Trophoblast cell (in vitro differentiated cells and primary cell): ENCODE measurements at regions not wholly inside any gene's neighbourhood (a gene's known extent, or its start where the extent isn't known, plus 50 kb on each side); places are given as distances from the start of the nearest gene placed in this dataset.

Experiments
- DNase-seq, 2 donors: peaks; one replicate each; pipeline ENCODE4 v3.0.0-alpha.2; 2016
- H2AFZ ChIP-seq: 2 replicates; pipeline ENCODE4 v1.6.1; 2013; ENCODE audit warnings: low read length, moderate library complexity, mild to moderate bottlenecking; ENCODE audit not compliant: insufficient read depth, poor library complexity
- H2AK5ac ChIP-seq: 2 replicates; pipeline ENCODE4 v1.6.1; 2013; ENCODE audit warnings: mild to moderate bottlenecking, low read length
- H2BK120ac ChIP-seq: 2 replicates; pipeline ENCODE4 v1.6.1; 2013; ENCODE audit warnings: low read length, mild to moderate bottlenecking, moderate library complexity; ENCODE audit not compliant: insufficient read depth, poor library complexity
- H2BK12ac ChIP-seq: 2 replicates; pipeline ENCODE4 v1.6.1; 2013; ENCODE audit warnings: mild to moderate bottlenecking, low read length, moderate library complexity
- H2BK5ac ChIP-seq: 2 replicates; pipeline ENCODE4 v1.6.1; 2013; ENCODE audit warnings: low read length, low read depth, moderate library complexity, mild to moderate bottlenecking; ENCODE audit not compliant: poor library complexity
- H3K14ac ChIP-seq: 2 replicates; pipeline ENCODE4 v1.6.1; 2013; ENCODE audit warnings: mild to moderate bottlenecking, low read length
- H3K18ac ChIP-seq: 2 replicates; pipeline ENCODE4 v1.6.1; 2013; ENCODE audit warnings: mild to moderate bottlenecking, low read length
- H3K23ac ChIP-seq: 2 replicates; pipeline ENCODE4 v1.6.1; 2013; ENCODE audit warnings: low read length
- H3K27ac ChIP-seq: 2 replicates; pipeline ENCODE4 v1.5.1; 2013; ENCODE audit warnings: low read depth, mild to moderate bottlenecking, inconsistent platforms, low read length, moderate library complexity
- H3K27me3 ChIP-seq: 2 replicates; pipeline ENCODE4 v1.6.1; 2013; ENCODE audit warnings: inconsistent platforms, mild to moderate bottlenecking, low read length, moderate library complexity; ENCODE audit not compliant: insufficient read depth
- H3K36me3 ChIP-seq, 2 experiments: 1 replicate in 1 of 2; 2 replicates in 1 of 2; pipeline ENCODE4 v1.6.1; 2013; ENCODE audit warnings: low read length in 2 of 2, mild to moderate bottlenecking in 2 of 2, moderate library complexity in 1 of 2; ENCODE audit not compliant: insufficient read depth in 2 of 2, control insufficient read depth in 1 of 2
- H3K4ac ChIP-seq: 2 replicates; pipeline ENCODE4 v1.6.1; 2013; ENCODE audit warnings: low read depth, mild to moderate bottlenecking, low read length, moderate library complexity
- H3K4me1 ChIP-seq, 2 experiments: 1 replicate in 1 of 2; 2 replicates in 1 of 2; pipeline ENCODE4 v1.6.1; 2013; ENCODE audit warnings: low read length in 2 of 2, mild to moderate bottlenecking in 2 of 2, moderate library complexity in 1 of 2; ENCODE audit not compliant: insufficient read depth in 2 of 2, control insufficient read depth in 1 of 2
- H3K4me2 ChIP-seq: 2 replicates; pipeline ENCODE4 v1.6.1; 2013; ENCODE audit warnings: inconsistent platforms, mild to moderate bottlenecking, low read length, moderate library complexity
- H3K4me3 ChIP-seq: 2 replicates; pipeline ENCODE4 v1.5.1; 2013; ENCODE audit warnings: mild to moderate bottlenecking, low read depth, low read length, inconsistent platforms
- H3K79me1 ChIP-seq: one replicate; pipeline ENCODE4 v1.6.1; 2013; ENCODE audit warnings: low read length
- H3K79me2 ChIP-seq: 2 replicates; pipeline ENCODE4 v1.6.1; 2013; ENCODE audit warnings: low read length, mild to moderate bottlenecking; ENCODE audit not compliant: control insufficient read depth, insufficient read depth, poor library complexity
- H3K9ac ChIP-seq: 2 replicates; pipeline ENCODE4 v1.6.1; 2013; ENCODE audit warnings: mild to moderate bottlenecking, low read length
- H3K9me3 ChIP-seq: 2 replicates; pipeline ENCODE4 v1.6.1; 2013; ENCODE audit warnings: low read depth, mild to moderate bottlenecking, control low read depth, inconsistent platforms, low read length; ENCODE audit not compliant: insufficient read depth
- H4K12ac ChIP-seq: 2 replicates; pipeline ENCODE4 v1.6.1; 2013; ENCODE audit warnings: low read depth, mild to moderate bottlenecking, low read length, moderate library complexity
- H4K8ac ChIP-seq: 2 replicates; pipeline ENCODE4 v1.6.1; 2013; ENCODE audit warnings: low read depth, mild to moderate bottlenecking, low read length, moderate library complexity
- H4K91ac ChIP-seq: one replicate; pipeline ENCODE4 v1.6.1; 2013; ENCODE audit warnings: low read depth, mild to moderate bottlenecking, low read length, moderate library complexity
- WGBS: extraction: QIAGEN DNeasy Blood & Tissue Kit; methylation state at CpG from one replicate; pipeline ENCODE4 v1.1.7; 2013; ENCODE audit warnings: missing lambda C conversion rate; ENCODE audit not compliant: insufficient read length, insufficient coverage; ENCODE audit errors: extremely low coverage; 5-methylcytosine and 5-hydroxymethylcytosine counted together

- DNase-seq = peak in 1 of 2 donors; percentile 62
- no peak overlapping the region for H2BK120ac ChIP-seq
- no peaks in the 10 kb centered on the region for H3K9me3 ChIP-seq
- H3K9ac ChIP-seq = no peak overlapping the region
- no peak overlapping the region for H2BK5ac ChIP-seq
- no peak overlapping the region for H3K23ac ChIP-seq
- no peak overlapping the region for H2BK12ac ChIP-seq
- no peak overlapping the region for H3K14ac ChIP-seq
- H3K4me2 ChIP-seq = no peak overlapping the region
- no peaks in the 10 kb centered on the region for H3K36me3 ChIP-seq
- H4K91ac ChIP-seq = no peak overlapping the region
- H2AFZ ChIP-seq = no peak overlapping the region
- peaks cover 0 to 8% of the 10 kb centered on the region in 2 experiments for H3K4me1 ChIP-seq
- no CpG with 5 or more reads among the region's 6 CpGs for WGBS
- H3K79me1 ChIP-seq = peaks cover 5% of the 10 kb centered on the region
- H4K12ac ChIP-seq = no peak overlapping the region
- peaks cover 3% of the 10 kb centered on the region for H3K79me2 ChIP-seq
- no peak overlapping the region for H3K27ac ChIP-seq
- H3K4me3 ChIP-seq = no peak overlapping the region
- H3K18ac ChIP-seq = no peak overlapping the region
- no peak overlapping the region for H2AK5ac ChIP-seq
- no peak overlapping the region for H4K8ac ChIP-seq
- no peak overlapping the region for H3K4ac ChIP-seq
- H3K27me3 ChIP-seq = no peaks in the 10 kb centered on the region
Observed at GRCh38 chr14:89620436-89620835, 203.4 kb upstream of the FOXN3 start.

GRCh38 chr14:89619596-89619995, 202.6 kb upstream of the FOXN3 start:
- no peaks in the 10 kb centered on the region for H3K27me3 ChIP-seq
- DNase-seq = no peak
- H3K4ac ChIP-seq = no peak overlapping the region
- H3K79me2 ChIP-seq = peaks cover 4% of the 10 kb centered on the region
- peaks cover 0 to 8% of the 10 kb centered on the region in 2 experiments for H3K4me1 ChIP-seq
- H3K4me2 ChIP-seq = peak overlapping the region; percentile 68
- no peak overlapping the region for H2BK5ac ChIP-seq
- H2BK120ac ChIP-seq = no peak overlapping the region
- no peak overlapping the region for H2AK5ac ChIP-seq
- H4K91ac ChIP-seq = no peak overlapping the region
- H3K36me3 ChIP-seq = no peaks in the 10 kb centered on the region
- H3K9ac ChIP-seq = no peak overlapping the region
- H4K12ac ChIP-seq = no peak overlapping the region
- no peak overlapping the region for H2BK12ac ChIP-seq
- no CpG with 5 or more reads among the region's 4 CpGs for WGBS
- H3K79me1 ChIP-seq = peaks cover 5% of the 10 kb centered on the region
- H4K8ac ChIP-seq = no peak overlapping the region
- H3K27ac ChIP-seq = no peak overlapping the region
- H3K4me3 ChIP-seq = no peak overlapping the region
- no peak overlapping the region for H3K23ac ChIP-seq
- H2AFZ ChIP-seq = no peak overlapping the region
- no peaks in the 10 kb centered on the region for H3K9me3 ChIP-seq
- no peak overlapping the region for H3K18ac ChIP-seq
- H3K14ac ChIP-seq = no peak overlapping the region

GRCh38 chr14:89618811-89619551, 201.9 kb upstream of the FOXN3 start:
- Histone ChIP-seq H4K12ac (peak overlapping the region; percentile 76), H3K79me2 (peaks cover 5% of the 10 kb centered on the region), H3K79me1 (peaks cover 5% of the 10 kb centered on the region), H4K91ac (peak overlapping the region; percentile 85), H3K36me3 (no peaks in the 10 kb centered on the region), H2AK5ac (no peak overlapping the region), H3K9ac (peak overlapping the region; percentile 92), H3K4me1 (peaks cover 0 to 8% of the 10 kb centered on the region in 2 experiments), H3K4ac (peak overlapping the region; percentile 49), H3K9me3 (no peaks in the 10 kb centered on the region), H3K4me2 (peak overlapping the region; percentile 68), H3K18ac (peak overlapping the region; percentile 96), H3K14ac (peak overlapping the region; percentile 95), H3K4me3 (peak overlapping the region; percentile 90), H4K8ac (peak overlapping the region; percentile 89), H2BK5ac (peak overlapping the region; percentile 75), H2AFZ (peak overlapping the region; percentile 50), H3K27me3 (no peaks in the 10 kb centered on the region), H3K27ac (peak overlapping the region; percentile 59), H2BK12ac (peak overlapping the region; percentile 93), H2BK120ac (peak overlapping the region; percentile 93), H3K23ac (no peak overlapping the region)
- WGBS = no CpG with 5 or more reads among the region's 66 CpGs
- DNase-seq = peak; percentile 60 to 79

- Histone ChIP-seq H3K4me3 (no peak overlapping the region), H3K4me1 (peaks cover 0 to 8% of the 10 kb centered on the region in 2 experiments), H3K9ac (no peak overlapping the region), H4K8ac (no peak overlapping the region), H3K4ac (no peak overlapping the region), H4K12ac (no peak overlapping the region), H3K27me3 (no peaks in the 10 kb centered on the region), H2BK5ac (no peak overlapping the region), H2AFZ (no peak overlapping the region), H3K14ac (no peak overlapping the region), H3K36me3 (no peaks in the 10 kb centered on the region), H2BK120ac (no peak overlapping the region), H3K18ac (no peak overlapping the region), H3K4me2 (peak overlapping the region; percentile 68), H2AK5ac (no peak overlapping the region), H3K27ac (no peak overlapping the region), H3K9me3 (no peaks in the 10 kb centered on the region), H3K79me2 (peaks cover 5% of the 10 kb centered on the region), H3K79me1 (peaks cover 5% of the 10 kb centered on the region), H2BK12ac (no peak overlapping the region), H4K91ac (no peak overlapping the region), H3K23ac (no peak overlapping the region)
- WGBS = no CpG with 5 or more reads among the region's 6 CpGs
- DNase-seq = peak in 1 of 2 donors; percentile 59
Observed at GRCh38 chr14:89618330-89618708, 201.3 kb upstream of the FOXN3 start.
